SH-SY5Y (cell line): ENCODE measurements at regions not wholly inside any gene's neighbourhood (a gene's known extent, or its start where the extent isn't known, plus 50 kb on each side); places are given as distances from the start of the nearest gene placed in this dataset.

Experiments used
- GATA2 ChIP-seq: IDR thresholded peaks from 2 replicates; pipeline ENCODE4 v1.6.1; 2011; ENCODE audit warnings: mild to moderate bottlenecking, low read depth, low read length
- GATA3 ChIP-seq: IDR thresholded peaks from 2 replicates; pipeline ENCODE4 v1.6.1; 2011; ENCODE audit warnings: low read depth, mild to moderate bottlenecking, low read length, moderate library complexity

DNA sequence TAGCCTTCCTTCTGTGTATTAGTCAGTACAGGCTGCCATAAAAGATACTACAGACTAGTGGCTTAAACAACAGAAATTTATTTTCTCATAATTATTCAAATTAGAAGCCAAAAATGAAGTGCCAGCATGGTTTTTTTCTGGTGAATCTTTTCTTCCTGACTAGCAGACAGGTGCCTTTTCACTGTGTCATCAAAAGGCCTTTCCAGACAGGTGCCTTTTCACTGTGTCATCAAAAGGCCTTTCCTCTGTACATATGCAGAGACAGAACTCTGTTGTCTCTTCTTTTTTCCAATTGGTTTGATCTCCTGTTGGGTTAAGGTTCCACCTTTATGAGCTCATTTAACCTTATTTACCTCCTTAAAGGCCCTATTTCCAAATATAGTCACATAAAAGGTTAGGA lies 599.9 kb downstream of the ISL1 start:
- no peak for TF ChIP-seq GATA2
- no peak for TF ChIP-seq GATA3

- TF ChIP-seq GATA2 = peak; percentile 39; the same call in 1 of the 2 replicates
- TF ChIP-seq GATA3 = peak; percentile 38; the same call in 1 of the 2 replicates
Measured at GRCh38 chr5:51986733-51987132, 603.5 kb downstream of the ISL1 start.

- TF ChIP-seq GATA3 (no peak), GATA2 (no peak)
Measured at GRCh38 chr5:51987239-51987638, 604.0 kb downstream of the ISL1 start.

- TF ChIP-seq GATA3 (no peak), GATA2 (no peak)
Measured at GRCh38 chr5:51987669-51988209, 604.5 kb downstream of the ISL1 start.

DNA sequence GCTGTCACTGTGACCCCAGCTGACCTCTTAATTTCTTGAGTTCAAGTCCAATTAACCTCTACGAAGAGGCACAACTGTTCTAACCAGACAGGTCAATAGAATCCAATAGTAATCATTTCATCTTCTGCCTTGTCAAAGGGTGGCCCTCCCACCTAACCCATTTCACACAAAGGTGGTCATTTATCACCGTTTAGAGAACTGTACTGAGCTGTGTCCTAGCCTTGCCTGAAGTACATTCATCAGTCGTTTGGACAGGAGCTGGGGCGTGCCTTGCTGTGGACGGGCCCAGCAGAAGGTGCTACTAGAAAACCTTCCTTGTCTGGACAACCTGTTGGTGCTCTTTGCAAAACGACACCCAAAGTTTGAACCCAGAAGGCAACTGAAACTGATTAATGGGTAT lies 605.4 kb downstream of the ISL1 start:
- TF ChIP-seq GATA2 (no peak), GATA3 (no peak)

DNA sequence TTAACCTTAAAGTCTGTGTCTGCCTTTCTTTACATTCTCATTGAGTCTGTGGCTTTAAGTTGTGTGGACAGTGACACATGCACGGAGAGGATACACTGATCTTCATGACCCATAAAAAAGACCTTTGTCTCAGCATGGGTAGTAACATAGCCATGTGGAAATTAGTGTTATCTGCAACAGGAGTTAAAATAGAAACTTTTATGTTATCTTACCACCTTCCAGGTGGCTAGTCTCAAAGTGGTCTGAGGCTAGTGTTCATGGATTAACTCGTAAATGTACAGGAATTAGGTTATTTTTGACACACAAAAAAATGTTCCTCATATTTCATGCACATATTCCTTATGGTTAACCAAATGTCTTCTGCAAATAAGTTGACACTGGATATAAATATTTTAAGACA lies 607.0 kb downstream of the ISL1 start:
- TF ChIP-seq GATA2 = peak; percentile 72; the same call in 1 of the 2 replicates
- TF ChIP-seq GATA3 = peak; percentile 79; the same call in 1 of the 2 replicates

DNA sequence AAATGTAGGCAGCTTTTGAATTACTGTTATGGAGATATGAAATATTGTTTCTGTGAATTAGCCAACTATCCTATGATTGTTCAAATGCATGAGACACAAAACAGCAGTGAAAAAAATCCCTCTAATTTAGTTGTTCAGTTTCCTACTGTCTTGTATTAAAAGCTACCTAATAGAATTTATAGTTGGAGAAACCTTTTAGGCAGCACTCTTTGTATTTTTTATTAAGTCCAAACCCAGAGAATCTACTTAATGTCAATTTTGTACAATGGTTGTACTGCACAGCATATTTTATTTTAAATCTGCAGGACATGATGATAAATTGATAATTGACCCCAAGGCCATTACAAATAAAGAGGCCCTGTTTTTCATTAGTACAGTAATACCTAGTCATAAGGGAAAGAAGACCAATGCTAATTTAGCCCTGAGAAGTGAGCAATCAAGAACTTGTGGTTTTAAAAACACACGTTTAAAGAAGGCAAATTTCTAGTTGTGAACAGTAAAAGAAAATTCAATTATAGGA lies 607.5 kb downstream of the ISL1 start:
- TF ChIP-seq GATA3 (peak; percentile 53; the same call in 1 of the 2 replicates), GATA2 (no peak; the same call in 1 of the 2 replicates)

DNA sequence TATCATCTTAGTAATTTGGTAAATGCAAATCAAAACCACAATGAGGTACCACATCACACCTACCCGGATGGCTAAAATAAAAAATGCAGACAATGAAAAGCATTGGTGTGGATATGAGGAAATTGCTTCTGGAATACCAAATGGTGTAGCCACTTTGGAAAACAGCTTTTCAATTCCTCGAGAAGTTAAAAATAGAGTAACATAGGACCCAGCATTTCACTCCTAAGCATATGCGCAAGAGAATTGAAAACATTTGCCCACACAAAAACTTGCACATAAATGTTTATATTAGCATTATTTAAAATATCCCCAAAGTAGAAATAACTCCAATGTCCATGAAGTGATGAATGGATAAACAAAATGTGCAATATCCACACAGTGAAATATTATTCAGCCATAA lies 608.7 kb downstream of the ISL1 start:
- TF ChIP-seq GATA2 (no peak), GATA3 (no peak)

DNA sequence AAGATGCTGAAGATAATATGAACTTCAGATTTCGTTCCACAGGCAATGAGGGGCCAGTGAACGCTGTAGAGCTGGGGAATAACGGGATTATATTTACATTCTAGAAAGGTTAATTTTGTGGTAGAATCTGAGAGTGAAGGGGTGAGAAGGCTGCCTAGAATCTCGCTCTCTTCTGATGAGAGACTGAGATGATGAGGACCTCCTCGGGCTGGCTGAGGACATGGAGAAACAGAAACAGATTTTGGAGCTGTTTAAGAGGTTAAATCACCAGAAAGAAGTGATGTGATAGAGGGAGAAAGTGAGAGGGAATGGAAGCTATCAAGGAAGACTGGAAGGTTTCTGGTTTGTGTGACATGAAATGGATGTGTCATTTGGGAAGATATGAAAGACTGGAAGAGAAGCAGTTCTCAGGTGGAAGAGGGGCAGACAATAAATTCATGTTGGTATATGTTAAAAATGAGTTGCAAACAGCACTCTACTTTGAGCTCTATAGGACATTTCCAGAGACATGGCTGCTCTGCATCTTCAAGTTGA lies 612.6 kb downstream of the ISL1 start:
- TF ChIP-seq GATA2 (peak; percentile 58), GATA3 (peak; percentile 12; the same call in 1 of the 2 replicates)

GRCh38 chr5:51996356-51996861 lies 613.2 kb downstream of the ISL1 start:
- TF ChIP-seq GATA3 = peak; percentile 68
- peak; percentile 79 for TF ChIP-seq GATA2

DNA sequence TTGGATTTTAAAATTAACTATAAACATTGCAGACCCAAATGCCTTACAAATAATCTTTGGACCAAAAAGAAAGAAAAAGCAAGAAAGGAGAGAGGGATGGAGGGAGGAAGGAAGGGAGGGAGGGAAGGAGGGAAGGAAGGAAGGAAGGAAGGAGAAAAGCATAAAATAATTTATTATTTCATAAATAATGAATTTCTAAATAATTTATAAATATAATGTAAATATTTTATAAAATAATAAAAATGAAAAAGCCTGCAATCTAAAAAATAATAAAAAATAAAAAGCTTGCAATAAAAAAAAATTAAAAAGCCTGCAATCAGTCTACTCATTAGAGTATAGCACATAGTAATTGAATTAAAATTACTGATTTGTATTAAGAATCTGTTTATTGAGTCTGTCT lies 614.3 kb downstream of the ISL1 start:
- TF ChIP-seq GATA3 (no peak), GATA2 (no peak)

DNA sequence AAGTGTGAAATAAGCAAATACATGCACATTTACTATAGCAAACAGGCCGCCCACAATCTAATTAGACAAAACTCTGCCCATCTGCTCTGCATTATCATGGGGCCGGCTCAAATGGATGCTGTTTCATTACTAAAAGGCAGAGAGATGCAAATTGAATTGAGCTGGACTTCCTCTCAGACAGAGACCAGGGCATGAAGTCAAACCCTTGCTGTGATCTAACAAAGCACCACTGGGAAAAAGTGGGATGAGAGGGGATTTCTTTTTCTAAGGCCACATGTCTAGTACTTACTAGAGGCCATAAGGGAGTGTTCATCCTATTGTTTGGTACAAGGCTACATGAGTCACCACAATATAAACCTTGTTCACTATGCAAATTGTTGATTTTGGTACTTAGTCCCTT lies 614.7 kb downstream of the ISL1 start:
- TF ChIP-seq GATA2 (peak; percentile 34; the same call in 1 of the 2 replicates), GATA3 (no peak)

GRCh38 chr5:52007230-52007858 lies 624.1 kb downstream of the ISL1 start:
- TF ChIP-seq GATA3 (no peak), GATA2 (no peak)

DNA sequence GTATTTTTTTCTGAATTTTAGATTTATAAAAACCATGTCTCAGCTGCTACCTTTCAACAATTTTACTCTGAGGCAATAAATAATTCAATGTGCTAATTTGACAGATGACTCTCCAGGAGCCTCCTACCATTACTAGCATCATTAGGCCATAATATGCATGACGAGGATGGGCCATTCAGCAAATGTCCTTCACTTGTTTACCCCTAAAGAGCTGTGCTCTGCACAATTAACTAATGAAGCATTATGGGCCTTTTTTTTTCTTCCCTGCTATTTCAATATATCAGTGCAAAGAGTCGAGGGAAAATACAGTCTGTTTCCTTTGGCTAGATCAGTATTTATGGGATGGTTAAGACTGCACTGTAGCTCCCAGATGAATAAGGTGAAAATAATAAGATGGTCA lies 627.2 kb downstream of the ISL1 start:
- TF ChIP-seq GATA3 (no peak), GATA2 (no peak)

DNA sequence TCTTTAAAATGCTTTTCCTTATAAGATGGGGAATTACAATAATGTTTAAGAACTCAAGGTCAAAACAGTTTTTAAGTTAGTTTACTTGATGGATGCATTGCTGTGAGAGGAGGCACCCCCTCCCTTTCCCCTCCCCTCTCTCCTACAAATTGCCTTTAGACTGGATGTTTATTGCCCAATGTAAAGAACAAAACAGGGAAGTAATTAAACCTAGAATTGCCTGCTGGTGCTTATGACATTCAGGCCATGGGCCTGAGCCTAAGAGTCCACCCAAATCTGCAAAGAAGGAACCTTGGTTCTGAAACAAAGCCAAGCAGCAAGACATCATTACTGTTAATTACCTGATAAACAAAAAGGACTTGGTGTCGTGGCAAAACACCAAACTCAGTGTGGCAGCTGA lies 630.3 kb downstream of the ISL1 start:
- TF ChIP-seq GATA3 (no peak), GATA2 (no peak)
